ENCODE measurements at regions not wholly inside any gene's neighbourhood (a gene's known extent, or its start where the extent isn't known, plus 50 kb on each side); places are given as distances from the start of the nearest gene placed in this dataset.
"Not testable (repeated sequence)": the region's sequence is repeated elsewhere in the genome, so short reads cannot be mapped to it uniquely, and the experiment has no call there.

- intact Hi-C loops (cut with DNase I, micrococcal nuclease) = no loop called here
Observed at GRCh38 chr11:134841411-134841810, 429.4 kb upstream of the B3GAT1 start.

GRCh38 chr11:134840945-134841344 lies 428.9 kb upstream of the B3GAT1 start:
- no peak for DNase-seq
- intact Hi-C loops (cut with DNase I, micrococcal nuclease) = no loop called here
- ATAC-seq = no peak

More at GRCh38 chr11:134841411-134841810, 429.4 kb upstream of the B3GAT1 start:
- no peak for ATAC-seq
- DNase-seq = no peak

GRCh38 chr11:134840165-134840564 lies 428.1 kb upstream of the B3GAT1 start:
- intact Hi-C loops (cut with DNase I, micrococcal nuclease); DNase-seq; ATAC-seq: not testable (repeated sequence)

GRCh38 chr11:134838708-134839107 lies 426.7 kb upstream of the B3GAT1 start:
- DNase-seq = no peak
- no peak for ATAC-seq
- intact Hi-C loops (cut with DNase I, micrococcal nuclease) = no loop called here

- no peak for ATAC-seq
- intact Hi-C loops (cut with DNase I, micrococcal nuclease) = no loop called here
- DNase-seq = no peak
Observed at GRCh38 chr11:134837887-134838232, 425.8 kb upstream of the B3GAT1 start.

GRCh38 chr11:134837166-134837886 lies 425.3 kb upstream of the B3GAT1 start:
- ATAC-seq = no peak
- DNase-seq = no peak
- intact Hi-C loops (cut with DNase I, micrococcal nuclease) = no loop called here

- ATAC-seq (no peak), DNase-seq (no peak)
- intact Hi-C loops (cut with DNase I, micrococcal nuclease) = no loop called here
Observed at GRCh38 chr11:134836561-134836960, 424.5 kb upstream of the B3GAT1 start.

GRCh38 chr11:134835561-134835960 lies 423.5 kb upstream of the B3GAT1 start:
- ATAC-seq (no peak), DNase-seq (no peak)
- intact Hi-C loops (cut with DNase I, micrococcal nuclease) = no loop called here

- DNase-seq (no peak), ATAC-seq (no peak)
- intact Hi-C loops (cut with DNase I, micrococcal nuclease) = no loop called here
Observed at GRCh38 chr11:134830312-134830711, 418.3 kb upstream of the B3GAT1 start.

- ATAC-seq (no peak), DNase-seq (no peak)
- intact Hi-C loops (cut with DNase I, micrococcal nuclease) = no loop called here
Observed at GRCh38 chr11:134823970-134824369, 411.9 kb upstream of the B3GAT1 start.

GRCh38 chr11:134822897-134823296 lies 410.9 kb upstream of the B3GAT1 start:
- intact Hi-C loops (cut with DNase I, micrococcal nuclease) = no loop called here
- no peak for ATAC-seq
- DNase-seq = no peak

- DNase-seq = no peak
- intact Hi-C loops (cut with DNase I, micrococcal nuclease) = no loop called here
- ATAC-seq = no peak
Observed at GRCh38 chr11:134821422-134821821, 409.4 kb upstream of the B3GAT1 start.

- intact Hi-C loops (cut with DNase I, micrococcal nuclease) = no loop called here
- no peak for DNase-seq
- ATAC-seq = no peak
Observed at GRCh38 chr11:134819041-134819440, 407.0 kb upstream of the B3GAT1 start.

GRCh38 chr11:134818516-134818915 lies 406.5 kb upstream of the B3GAT1 start:
- DNase-seq = no peak
- ATAC-seq = no peak
- intact Hi-C loops (cut with DNase I, micrococcal nuclease) = no loop called here

GRCh38 chr11:134815404-134815803 lies 403.4 kb upstream of the B3GAT1 start:
- intact Hi-C loops (cut with DNase I, micrococcal nuclease) = no loop called here
- no peak for DNase-seq
- ATAC-seq = no peak

GRCh38 chr11:134807997-134808396 lies 396.0 kb upstream of the B3GAT1 start:
- no peak for DNase-seq
- intact Hi-C loops (cut with DNase I, micrococcal nuclease) = no loop called here
- no peak for ATAC-seq

- DNase-seq (no peak), ATAC-seq (no peak)
- intact Hi-C loops (cut with DNase I, micrococcal nuclease) = no loop called here
Observed at GRCh38 chr11:134802598-134802997, 390.6 kb upstream of the B3GAT1 start.

GRCh38 chr11:134802116-134802515 lies 390.1 kb upstream of the B3GAT1 start:
- DNase-seq = no peak
- intact Hi-C loops (cut with DNase I, micrococcal nuclease) = no loop called here
- no peak for ATAC-seq

GRCh38 chr11:134801570-134801969 lies 389.5 kb upstream of the B3GAT1 start:
- intact Hi-C loops (cut with DNase I, micrococcal nuclease) = no loop called here
- no peak for DNase-seq
- no peak for ATAC-seq

GRCh38 chr11:134800826-134801225 lies 388.8 kb upstream of the B3GAT1 start:
- ATAC-seq = no peak

GRCh38 chr11:134800130-134800529 lies 388.1 kb upstream of the B3GAT1 start:
- intact Hi-C loops (cut with DNase I, micrococcal nuclease) = no loop called here
- no peak for ATAC-seq

More at GRCh38 chr11:134800826-134801225, 388.8 kb upstream of the B3GAT1 start:
- no peak for DNase-seq
- intact Hi-C loops (cut with DNase I, micrococcal nuclease) = no loop called here

More at GRCh38 chr11:134800130-134800529, 388.1 kb upstream of the B3GAT1 start:
- DNase-seq = no peak
